Spleen (tissue), 11 donors: ENCODE measurements at regions not wholly inside any gene's neighbourhood (a gene's known extent, or its start where the extent isn't known, plus 50 kb on each side); places are given as distances from the start of the nearest gene placed in this dataset.

Experiments
- DNase-seq: peaks from one replicate; pipeline ENCODE4 v3.0.0-alpha.2; 2020
- H3K27ac ChIP-seq, 8 donors: fragments of 200-600 bp; sonication (generic) in 7 of 8; 1 replicate in 4 of 8; 2 replicates in 4 of 8; pipeline versions ENCODE4 v1.5.0 to v1.8.0; 2016 to 2021; ENCODE audit warnings: inconsistent platforms in 4 of 8, mild to moderate bottlenecking in 4 of 8, moderate library complexity in 1 of 8
- H3K27me3 ChIP-seq, 7 donors: fragments of 200-600 bp; sonication (generic) in 6 of 7; replicated peaks in 1 of 7; 1 replicate in 4 of 7; 2 replicates in 3 of 7; pipeline versions ENCODE4 v1.5.0 to v1.8.0; 2016 to 2021; ENCODE audit warnings: inconsistent platforms in 3 of 7, mild to moderate bottlenecking in 1 of 7
- H3K36me3 ChIP-seq, 6 donors: fragments of 200-600 bp; sonication (generic) in 5 of 6; 1 replicate in 4 of 6; 2 replicates in 2 of 6; pipeline versions ENCODE4 v1.5.0 to v1.8.0; 2016 to 2021; ENCODE audit warnings: inconsistent platforms in 2 of 6
- H3K4me1 ChIP-seq, 6 donors: fragments of 200-600 bp; sonication (generic) in 5 of 6; 1 replicate in 3 of 6; 2 replicates in 3 of 6; pipeline versions ENCODE4 v1.5.0 to v1.8.0; 2016 to 2021; ENCODE audit warnings: inconsistent platforms in 3 of 6
- H3K4me3 ChIP-seq, 8 donors: fragments of 200-600 bp; sonication (generic) in 7 of 8; 1 replicate in 4 of 8; 2 replicates in 4 of 8; pipeline versions ENCODE4 v1.5.0 to v1.8.0; 2016 to 2021; ENCODE audit warnings: inconsistent platforms in 4 of 8, mild to moderate bottlenecking in 4 of 8, moderate library complexity in 2 of 8
- H3K9me3 ChIP-seq, 8 donors: fragments of 200-600 bp; sonication (generic) in 7 of 8; 1 replicate in 4 of 8; 2 replicates in 4 of 8; pipeline versions ENCODE4 v1.5.0 to v1.8.0; 2016 to 2021; ENCODE audit warnings: inconsistent platforms in 4 of 8
- POLR2A ChIP-seq, 3 donors: fragments of 450-650 bp; IDR thresholded peaks; one replicate each; pipeline ENCODE4 v1.5.1; 2017; ENCODE audit warnings: antibody characterized with exemption in 3 of 3, mild to moderate bottlenecking in 1 of 3
- POLR2AphosphoS5 ChIP-seq, 3 donors: sonication (generic); formaldehyde crosslinking; IDR thresholded peaks; one replicate each; pipeline ENCODE4 v1.5.1; 2017; ENCODE audit warnings: antibody characterized with exemption in 3 of 3
- WGBS, 5 donors: extraction: QIAGEN DNeasy Blood & Tissue Kit in 3 of 5; methylation state at CpG; one replicate each; pipeline versions ENCODE4 v1.1.5 to v1.1.7; 2013 to 2018; 5-methylcytosine and 5-hydroxymethylcytosine counted together
- intact Hi-C: fragments of 100-400 bp; cut with DNase I; formaldehyde crosslinking; loops from one replicate; pipeline ENCODE4 v1.15.0; 2023; ENCODE audit warnings: low total_unique reads
- TF ChIP-seq, protein P1 (sequence below), 11 experiments: fragments of 200-600 bp in 7 of 11; fragments of 450-650 bp in 4 of 11; sonication (generic) in 4 of 11; IDR thresholded peaks in 8 of 11; conservative IDR thresholded peaks in 3 of 11; 1 replicate in 7 of 11; 2 replicates in 4 of 11; pipeline versions ENCODE4 v1.4.0 to v1.8.0; 2016 to 2021; ENCODE audit warnings: antibody characterized with exemption in 11 of 11, inconsistent platforms in 4 of 11, mild to moderate bottlenecking in 1 of 11
- donor health status: healthy with polysubstance abuse.
- donor health status: DM: no; HTN: no; CAD: no; lungs with moderate emphysema.
- donor health status: DM: no; HTN: no; CAD: no.
- donor health status: Bipolar disorder and iron deficiency.
- donor health status: healthy.
- donor health status: DM: no; HTN: no; CAD: no.
- donor health status: DM: yes; HTN: yes; CAD: no.

DNA sequence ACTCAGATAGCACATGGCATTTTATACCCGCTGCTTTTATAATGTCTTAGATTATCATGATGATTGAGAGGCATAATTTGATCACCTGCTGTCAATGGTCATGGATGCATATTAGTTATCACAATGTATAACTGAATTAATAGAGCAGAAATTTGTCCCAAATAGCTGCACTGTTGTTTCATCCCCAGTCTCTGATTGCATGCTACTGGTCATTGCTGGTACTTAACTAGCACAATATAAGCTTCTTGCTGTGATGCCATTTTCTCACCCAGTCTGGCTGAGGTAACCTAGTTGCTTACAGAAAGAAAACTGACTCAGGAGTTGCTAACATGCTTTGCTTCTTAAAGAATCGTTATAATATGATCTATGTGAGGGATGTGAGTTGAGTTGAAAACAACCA, 76.8 kb upstream of the PLEKHA5 start:
- intact Hi-C loops, result no loop called here
- H3K27ac ChIP-seq, result no peak overlapping the region
- no peaks in the 10 kb centered on the region for H3K9me3 ChIP-seq
- H3K4me3 ChIP-seq, result no peak overlapping the region
- H3K36me3 ChIP-seq, result no peaks in the 10 kb centered on the region
- DNase-seq, result no peak
- TF ChIP-seq, protein P1, sequence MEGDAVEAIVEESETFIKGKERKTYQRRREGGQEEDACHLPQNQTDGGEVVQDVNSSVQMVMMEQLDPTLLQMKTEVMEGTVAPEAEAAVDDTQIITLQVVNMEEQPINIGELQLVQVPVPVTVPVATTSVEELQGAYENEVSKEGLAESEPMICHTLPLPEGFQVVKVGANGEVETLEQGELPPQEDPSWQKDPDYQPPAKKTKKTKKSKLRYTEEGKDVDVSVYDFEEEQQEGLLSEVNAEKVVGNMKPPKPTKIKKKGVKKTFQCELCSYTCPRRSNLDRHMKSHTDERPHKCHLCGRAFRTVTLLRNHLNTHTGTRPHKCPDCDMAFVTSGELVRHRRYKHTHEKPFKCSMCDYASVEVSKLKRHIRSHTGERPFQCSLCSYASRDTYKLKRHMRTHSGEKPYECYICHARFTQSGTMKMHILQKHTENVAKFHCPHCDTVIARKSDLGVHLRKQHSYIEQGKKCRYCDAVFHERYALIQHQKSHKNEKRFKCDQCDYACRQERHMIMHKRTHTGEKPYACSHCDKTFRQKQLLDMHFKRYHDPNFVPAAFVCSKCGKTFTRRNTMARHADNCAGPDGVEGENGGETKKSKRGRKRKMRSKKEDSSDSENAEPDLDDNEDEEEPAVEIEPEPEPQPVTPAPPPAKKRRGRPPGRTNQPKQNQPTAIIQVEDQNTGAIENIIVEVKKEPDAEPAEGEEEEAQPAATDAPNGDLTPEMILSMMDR (IDR thresholded peaks at IDR 0.05 in 8 of 11, conservative IDR thresholded peaks at IDR 0.05 in 3 of 11), result no peak
- no peak for TF ChIP-seq POLR2A (IDR thresholded peaks at IDR 0.05)
- no peak for TF ChIP-seq POLR2AphosphoS5 (IDR thresholded peaks at IDR 0.05)
- H3K4me1 ChIP-seq, result no peaks in the 10 kb centered on the region
- H3K27me3 ChIP-seq, result no peaks in the 10 kb centered on the region
- 31 to 57% (median 39%) methylated on average over 2 of the region's 2 CpGs for WGBS, 5 donors

DNA sequence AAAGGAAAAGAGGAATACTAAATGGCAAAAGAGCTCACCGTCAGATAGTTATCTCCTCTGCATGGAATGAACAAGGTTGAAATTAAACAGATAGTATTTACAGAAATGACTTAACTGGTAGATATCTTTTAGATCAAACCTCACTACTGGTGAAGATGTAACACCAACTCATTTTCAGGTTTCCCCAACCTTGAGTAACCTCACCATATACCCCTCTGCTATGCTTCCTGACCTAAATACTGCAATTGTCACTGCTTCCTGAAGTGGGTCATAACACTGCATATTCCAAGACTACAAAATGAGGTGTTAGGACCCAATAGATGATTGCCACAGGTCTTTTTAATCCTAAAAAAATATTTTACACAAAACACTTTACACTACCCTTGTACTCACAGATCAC, 76.3 kb upstream of the PLEKHA5 start:
- intact Hi-C loops, result no loop called here
- Histone ChIP-seq H3K9me3 (no peaks in the 10 kb centered on the region), H3K36me3 (no peaks in the 10 kb centered on the region), H3K4me1 (no peaks in the 10 kb centered on the region), H3K27ac (no peak overlapping the region), H3K27me3 (no peaks in the 10 kb centered on the region), H3K4me3 (no peak overlapping the region)
- WGBS, 5 donors, result 84 to 95% (median 90%) methylated on average over 1 of the region's 1 CpG
- DNase-seq, result no peak
- TF ChIP-seq POLR2AphosphoS5 (IDR thresholded peaks at IDR 0.05) (no peak), POLR2A (IDR thresholded peaks at IDR 0.05) (no peak)
- TF ChIP-seq, protein P1 (IDR thresholded peaks at IDR 0.05 in 8 of 11, conservative IDR thresholded peaks at IDR 0.05 in 3 of 11), result no peak

DNA sequence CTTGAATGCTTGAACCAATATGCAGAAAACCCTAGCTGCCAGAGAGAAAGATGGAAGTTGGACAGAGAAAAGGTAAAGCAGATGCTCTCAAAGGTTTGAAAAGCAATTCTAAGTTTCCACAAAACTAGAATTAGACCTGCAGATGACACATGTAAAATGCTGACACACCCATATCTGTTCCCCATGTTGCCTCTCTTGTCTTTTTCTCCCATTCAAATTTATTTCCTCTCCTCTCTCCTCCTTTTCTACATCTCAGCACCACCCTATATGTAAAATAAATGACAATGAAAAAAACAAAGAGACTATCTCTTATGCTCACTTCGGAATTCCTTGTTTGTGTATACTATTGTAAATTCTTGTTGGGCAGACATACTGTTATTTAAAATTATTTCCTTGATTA, 75.5 kb upstream of the PLEKHA5 start:
- intact Hi-C loops, result no loop called here
- Histone ChIP-seq H3K27me3 (no peaks in the 10 kb centered on the region), H3K4me3 (no peak overlapping the region), H3K36me3 (no peaks in the 10 kb centered on the region), H3K4me1 (no peaks in the 10 kb centered on the region), H3K27ac (no peak overlapping the region), H3K9me3 (no peaks in the 10 kb centered on the region)
- no peak for DNase-seq
- TF ChIP-seq POLR2AphosphoS5 (IDR thresholded peaks at IDR 0.05), result no peak
- WGBS, 5 donors, result 79 to 100% (median 88%) methylated on average over 1 of the region's 1 CpG

DNA sequence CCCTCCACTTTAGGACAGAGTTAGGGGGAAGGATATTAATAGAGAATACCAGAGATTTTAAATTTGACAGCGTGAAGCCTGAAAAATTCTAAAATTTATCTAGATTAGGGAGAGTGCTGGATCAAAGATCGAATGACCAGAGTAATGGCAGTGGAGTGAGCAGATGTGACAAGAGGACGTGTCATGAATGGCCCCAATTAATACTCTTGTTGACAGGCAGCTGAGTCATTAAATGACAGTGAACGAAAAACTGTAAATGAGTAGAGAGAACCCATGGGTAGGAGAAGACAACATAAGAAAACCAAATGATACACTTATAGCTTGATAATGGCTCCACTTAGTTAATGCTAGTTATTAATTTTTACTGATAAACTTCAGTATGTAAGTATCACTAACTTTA, 73.9 kb upstream of the PLEKHA5 start:
- no peak for DNase-seq
- 77 to 93% (median 83%) methylated on average over 4 of the region's 4 CpGs for WGBS, 5 donors
- Histone ChIP-seq H3K27ac (no peak overlapping the region), H3K4me3 (no peak overlapping the region), H3K4me1 (no peaks in the 10 kb centered on the region), H3K9me3 (no peaks in the 10 kb centered on the region), H3K27me3 (no peaks in the 10 kb centered on the region), H3K36me3 (no peaks in the 10 kb centered on the region)
- intact Hi-C loops, result no loop called here
- TF ChIP-seq POLR2A (IDR thresholded peaks at IDR 0.05) (no peak), POLR2AphosphoS5 (IDR thresholded peaks at IDR 0.05) (no peak)
- TF ChIP-seq, protein P1 (IDR thresholded peaks at IDR 0.05 in 8 of 11, conservative IDR thresholded peaks at IDR 0.05 in 3 of 11), result no peak
